ENCODE measurements at regions not wholly inside any gene's neighbourhood (a gene's known extent, or its start where the extent isn't known, plus 50 kb on each side); places are given as distances from the start of the nearest gene placed in this dataset.
A peak's percentile ranks its signal among the peaks of the same experiment; 100 is the strongest.

DNA sequence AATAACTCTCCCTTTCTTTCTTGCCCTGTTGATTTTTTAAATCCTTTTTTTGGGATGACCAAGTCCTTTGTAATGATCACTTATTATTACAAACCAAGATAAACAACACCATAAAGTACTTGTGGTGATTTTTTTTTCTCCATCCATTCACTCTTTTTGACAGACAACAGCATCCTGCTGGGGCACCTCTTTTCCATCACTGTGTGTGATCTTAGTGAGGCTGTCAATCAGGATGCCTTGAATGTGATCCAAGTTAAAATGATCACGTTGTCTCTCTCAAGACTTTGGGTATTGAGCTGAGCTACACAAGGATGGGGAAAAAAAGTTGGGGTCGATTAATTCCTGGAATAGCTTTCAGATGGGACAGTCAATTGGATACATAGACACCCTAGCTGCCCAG is 73.6 kb upstream of the PPP2R2B start:
- no peak overlapping the region for H3K4me3 ChIP-seq (ENCODE audit: low read depth, low read length)
- no peak for DNase-seq (ENCODE audit: low read depth)
- TF ChIP-seq, protein P1, sequence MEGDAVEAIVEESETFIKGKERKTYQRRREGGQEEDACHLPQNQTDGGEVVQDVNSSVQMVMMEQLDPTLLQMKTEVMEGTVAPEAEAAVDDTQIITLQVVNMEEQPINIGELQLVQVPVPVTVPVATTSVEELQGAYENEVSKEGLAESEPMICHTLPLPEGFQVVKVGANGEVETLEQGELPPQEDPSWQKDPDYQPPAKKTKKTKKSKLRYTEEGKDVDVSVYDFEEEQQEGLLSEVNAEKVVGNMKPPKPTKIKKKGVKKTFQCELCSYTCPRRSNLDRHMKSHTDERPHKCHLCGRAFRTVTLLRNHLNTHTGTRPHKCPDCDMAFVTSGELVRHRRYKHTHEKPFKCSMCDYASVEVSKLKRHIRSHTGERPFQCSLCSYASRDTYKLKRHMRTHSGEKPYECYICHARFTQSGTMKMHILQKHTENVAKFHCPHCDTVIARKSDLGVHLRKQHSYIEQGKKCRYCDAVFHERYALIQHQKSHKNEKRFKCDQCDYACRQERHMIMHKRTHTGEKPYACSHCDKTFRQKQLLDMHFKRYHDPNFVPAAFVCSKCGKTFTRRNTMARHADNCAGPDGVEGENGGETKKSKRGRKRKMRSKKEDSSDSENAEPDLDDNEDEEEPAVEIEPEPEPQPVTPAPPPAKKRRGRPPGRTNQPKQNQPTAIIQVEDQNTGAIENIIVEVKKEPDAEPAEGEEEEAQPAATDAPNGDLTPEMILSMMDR (IDR thresholded peaks at IDR 0.05; ENCODE audit: insufficient read depth, low read depth, low read length, missing control alignments), result no peak

DNA sequence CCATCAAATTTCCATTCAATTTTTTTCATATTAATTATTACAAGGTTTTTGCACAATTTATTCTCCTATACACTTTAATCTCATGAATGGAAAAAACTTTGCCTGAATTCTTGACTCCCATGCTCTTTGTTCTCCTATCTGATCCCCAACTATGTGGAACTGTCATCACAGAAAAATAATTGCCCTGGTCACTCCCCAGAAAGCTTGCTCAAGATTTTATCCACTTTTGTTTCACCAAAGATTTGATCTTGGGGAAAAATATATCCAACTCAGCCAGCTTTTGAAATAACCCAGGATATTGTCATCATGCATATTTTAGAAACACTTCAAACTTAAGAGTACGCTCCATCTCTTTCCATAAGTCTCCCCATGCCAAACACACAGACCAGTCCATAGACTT is 77.7 kb upstream of the PPP2R2B start:
- no peak for DNase-seq (ENCODE audit: low read depth)
- TF ChIP-seq, protein P1 (IDR thresholded peaks at IDR 0.05; ENCODE audit: insufficient read depth, low read depth, low read length, missing control alignments), result no peak
- no peak overlapping the region for H3K4me3 ChIP-seq (ENCODE audit: low read depth, low read length)

DNA sequence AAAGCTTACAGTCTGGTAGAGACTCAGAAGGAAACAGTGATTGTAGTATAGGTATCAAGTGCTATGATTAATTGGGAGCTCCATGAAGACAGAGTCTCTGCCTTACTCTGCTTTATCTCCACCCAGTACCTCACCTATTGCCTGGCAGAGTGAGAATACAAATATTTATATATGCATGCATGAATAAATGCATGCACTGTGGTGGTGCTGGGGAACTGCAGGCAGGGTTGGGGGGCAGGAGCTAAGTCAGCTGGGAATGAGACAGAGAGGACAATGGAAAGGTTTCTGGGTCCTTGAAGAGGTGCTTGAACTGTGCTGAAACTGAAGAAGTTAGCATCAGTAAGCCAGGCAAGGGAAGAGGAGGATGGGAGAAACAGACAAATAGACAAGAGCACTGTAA is 80.8 kb upstream of the PPP2R2B start:
- H3K4me3 ChIP-seq (ENCODE audit: low read depth, low read length), result no peak overlapping the region
- TF ChIP-seq, protein P1 (IDR thresholded peaks at IDR 0.05; ENCODE audit: insufficient read depth, low read depth, low read length, missing control alignments), result no peak
- DNase-seq (ENCODE audit: low read depth), result no peak

DNA sequence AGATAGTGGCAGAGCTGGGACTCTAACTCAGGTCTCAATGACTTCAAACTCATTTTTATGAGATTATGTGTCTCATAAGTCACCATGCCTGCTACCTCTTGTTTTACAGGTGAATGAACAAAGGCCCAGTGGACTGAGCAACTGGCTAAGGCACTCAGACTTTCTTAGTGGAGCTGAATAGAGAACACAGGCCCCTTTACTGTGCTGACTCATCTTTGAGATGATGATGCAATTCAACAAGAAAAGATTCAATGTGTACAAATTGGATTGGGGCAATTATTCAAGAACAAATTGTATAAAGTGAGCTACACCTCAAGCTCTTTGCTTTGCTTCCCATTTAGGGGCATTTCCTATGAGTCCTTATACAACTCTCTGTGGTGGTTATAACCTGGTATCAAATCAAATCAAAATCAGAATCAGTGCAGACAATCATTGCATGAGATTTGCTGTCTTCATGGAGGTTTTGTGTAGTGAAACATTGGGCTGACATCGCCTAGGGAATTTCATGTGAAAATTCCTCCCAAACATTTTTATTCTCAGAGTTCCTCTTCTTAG is 84.3 kb upstream of the PPP2R2B start:
- TF ChIP-seq, protein P1 (IDR thresholded peaks at IDR 0.05; ENCODE audit: insufficient read depth, low read depth, low read length, missing control alignments), result no peak
- no peak overlapping the region for H3K4me3 ChIP-seq (ENCODE audit: low read depth, low read length)
- DNase-seq (ENCODE audit: low read depth), result no peak

DNA sequence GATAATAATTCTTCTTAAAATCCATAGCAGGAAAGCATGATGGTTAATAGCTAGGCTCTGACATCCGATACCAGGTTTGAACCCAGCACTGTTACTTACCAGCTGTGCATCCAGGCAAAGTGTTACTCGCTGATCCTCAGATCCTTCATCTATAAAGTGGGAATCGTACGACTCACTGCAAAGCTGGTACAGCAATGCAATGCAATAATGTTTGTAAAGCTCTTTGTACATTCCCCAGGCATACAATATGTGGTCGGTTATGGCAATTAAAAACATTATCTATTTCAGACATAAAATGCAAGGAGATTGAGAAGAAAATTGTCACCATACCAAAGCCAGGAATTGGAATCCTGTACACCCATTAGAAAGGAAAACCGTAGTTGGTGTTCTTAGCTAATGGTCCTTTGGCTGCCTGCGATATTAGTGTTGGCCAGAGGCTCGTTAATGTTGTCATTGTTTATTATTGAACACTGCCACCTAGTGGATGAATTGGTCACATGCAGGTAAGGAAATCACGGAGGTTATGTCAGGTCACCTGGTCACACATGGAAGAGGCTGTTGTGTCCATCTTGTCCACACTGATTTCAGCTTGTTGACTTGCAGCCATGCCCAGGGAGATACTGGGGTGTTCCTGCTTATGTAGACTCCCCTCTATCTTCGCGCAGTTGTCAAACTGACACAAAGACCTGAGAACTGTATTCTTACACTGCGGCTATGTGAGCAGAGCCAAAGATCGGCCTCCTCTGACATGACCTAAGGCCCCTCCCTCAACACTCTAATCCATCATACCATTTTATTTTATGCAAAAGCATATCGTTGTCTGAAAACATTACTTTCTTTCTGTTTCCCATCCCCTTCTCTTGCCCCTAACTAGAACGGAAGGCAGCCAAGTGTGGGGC is 87.5 kb upstream of the PPP2R2B start:
- TF ChIP-seq, protein P1 (IDR thresholded peaks at IDR 0.05; ENCODE audit: insufficient read depth, low read depth, low read length, missing control alignments), result peak; percentile 65
- no peak overlapping the region for H3K4me3 ChIP-seq (ENCODE audit: low read depth, low read length)
- DNase-seq (ENCODE audit: low read depth), result peak; percentile 77

DNA sequence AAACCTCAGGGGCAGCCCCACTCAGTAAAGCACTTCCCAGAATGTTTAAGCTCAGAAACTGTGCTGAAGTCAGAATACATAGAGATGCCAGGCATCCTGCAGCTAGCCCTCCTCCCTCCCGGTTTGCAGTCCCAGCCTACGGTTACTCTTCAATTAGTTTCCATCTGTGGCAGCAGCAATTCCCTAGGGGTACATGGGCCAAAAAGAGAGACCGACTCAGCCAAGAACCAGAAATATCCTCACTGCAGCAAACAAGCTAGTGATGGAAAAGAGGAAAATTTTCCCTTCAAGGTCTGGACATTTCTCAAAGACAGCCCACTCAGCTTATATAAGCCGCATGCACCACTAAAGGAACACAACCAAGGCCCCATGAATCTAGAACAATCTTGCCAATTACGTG is 89.1 kb upstream of the PPP2R2B start:
- TF ChIP-seq, protein P1 (IDR thresholded peaks at IDR 0.05; ENCODE audit: insufficient read depth, low read depth, low read length, missing control alignments), result no peak
- no peak for DNase-seq (ENCODE audit: low read depth)
- H3K4me3 ChIP-seq (ENCODE audit: low read depth, low read length), result no peak overlapping the region

Measured in GM12865 (cell line).